ENCODE measurements at regions not wholly inside any gene's neighbourhood (a gene's known extent, or its start where the extent isn't known, plus 50 kb on each side); places are given as distances from the start of the nearest gene placed in this dataset.

- TF ChIP-seq CTCF (conservative IDR thresholded peaks at IDR 0.05) (no peak), ZFX (IDR thresholded peaks at IDR 0.05) (no peak)
These were observed 419.9 kb downstream of the PIK3C3 start for GRCh38 chr18:42374961-42375360.

Measured in C4-2B (cell line).